GM23338 (cell line): ENCODE measurements at regions not wholly inside any gene's neighbourhood (a gene's known extent, or its start where the extent isn't known, plus 50 kb on each side); places are given as distances from the start of the nearest gene placed in this dataset.

Experiments used
- ATAC-seq: fragments of 200-7000 bp; cut with Tn5 transposase; 3 replicates; pipeline ENCODE4 v1.9.1; 2020
- DNase-seq: peaks from one replicate; pipeline ENCODE4 v3.0.0-alpha.2; 2015; ENCODE audit warnings: low spot score
- H2AFZ ChIP-seq: fragments of 200-600 bp; sonication (generic); 2 replicates; pipeline ENCODE4 v1.8.0; 2016; ENCODE audit warnings: antibody characterized with exemption, mild to moderate bottlenecking, moderate library complexity
- H3F3A ChIP-seq: fragments of 200-600 bp; sonication (generic); replicated peaks from 2 replicates; pipeline ENCODE4 v1.8.0; 2017; ENCODE audit warnings: antibody characterized with exemption, mixed run types, low read depth
- H3K27ac ChIP-seq: fragments of 200-600 bp; sonication (generic); 2 replicates; pipeline ENCODE4 v1.6.1; 2016; ENCODE audit warnings: low read depth
- H3K27me3 ChIP-seq: fragments of 200-600 bp; sonication (generic); 2 replicates; pipeline ENCODE4 v1.8.0; 2016; ENCODE audit warnings: mild to moderate bottlenecking, mixed run types, moderate library complexity; ENCODE audit not compliant: insufficient read depth
- H3K36me3 ChIP-seq: fragments of 200-600 bp; sonication (generic); 2 replicates; pipeline ENCODE4 v1.8.0; 2016; ENCODE audit warnings: mild to moderate bottlenecking; ENCODE audit not compliant: insufficient read depth
- H3K4me1 ChIP-seq: fragments of 200-600 bp; sonication (generic); 2 replicates; pipeline ENCODE4 v1.8.0; 2016; ENCODE audit warnings: mild to moderate bottlenecking, moderate library complexity; ENCODE audit not compliant: insufficient read depth
- H3K4me2 ChIP-seq: fragments of 200-600 bp; sonication (generic); 2 replicates; pipeline ENCODE4 v1.7.1; 2017; ENCODE audit warnings: mixed run types
- H3K4me3 ChIP-seq: fragments of 200-600 bp; sonication (generic); 2 replicates; pipeline ENCODE4 v1.6.1; 2016; ENCODE audit warnings: mixed run types
- H3K79me2 ChIP-seq: fragments of 200-600 bp; sonication (generic); replicated peaks from 2 replicates; pipeline ENCODE4 v1.8.0; 2017; ENCODE audit warnings: mild to moderate bottlenecking; ENCODE audit not compliant: insufficient read depth
- H3K9me2 ChIP-seq: fragments of 200-600 bp; sonication (generic); 2 replicates; pipeline ENCODE4 v1.8.0; 2017; ENCODE audit not compliant: insufficient read depth
- H4K20me1 ChIP-seq: fragments of 200-600 bp; sonication (generic); replicated peaks from 2 replicates; pipeline ENCODE4 v1.8.0; 2017; ENCODE audit warnings: mild to moderate bottlenecking; ENCODE audit not compliant: insufficient read depth
- H3K27ac Mint-ChIP-seq: 2 replicates; pipeline ENCODE4 v1.8.0; 2020; ENCODE audit warnings: inconsistent platforms, mild to moderate bottlenecking, moderate library complexity, mixed read lengths
- H3K27me3 Mint-ChIP-seq: 3 replicates; pipeline ENCODE4 v1.8.0; 2022; ENCODE audit warnings: low read depth, mild to moderate bottlenecking, moderate library complexity, mixed read lengths, inconsistent platforms; ENCODE audit not compliant: insufficient read depth, poor library complexity
- H3K36me3 Mint-ChIP-seq: 3 replicates; pipeline ENCODE4 v1.8.0; 2021; ENCODE audit warnings: low read depth, mild to moderate bottlenecking, inconsistent platforms, moderate library complexity, mixed read lengths
- H3K4me1 Mint-ChIP-seq: 3 replicates; pipeline ENCODE4 v1.8.0; 2020; ENCODE audit warnings: mild to moderate bottlenecking, inconsistent platforms, mixed read lengths
- H3K4me3 Mint-ChIP-seq: 3 replicates; pipeline ENCODE4 v1.8.0; 2021; ENCODE audit warnings: moderate library complexity, mild to moderate bottlenecking, inconsistent platforms, mixed read lengths
- H3K9me3 Mint-ChIP-seq: 3 replicates; pipeline ENCODE4 v1.8.0; 2020; ENCODE audit warnings: moderate library complexity, mild to moderate bottlenecking, inconsistent platforms, mixed read lengths
- CREB1 ChIP-seq: fragments of 250-450 bp; sonication (Bioruptor Pico); IDR thresholded peaks from 2 replicates; pipeline ENCODE4 v1.5.0; 2020; ENCODE audit warnings: low read depth, mild to moderate bottlenecking, moderate library complexity
- JUNB ChIP-seq: IDR thresholded peaks from one replicate; pipeline ENCODE4 v1.6.1; 2016; ENCODE audit warnings: antibody characterized with exemption; ENCODE audit not compliant: unreplicated experiment
- NANOG ChIP-seq: IDR thresholded peaks from 2 replicates; pipeline ENCODE4 v1.6.1; 2016; ENCODE audit warnings: antibody characterized with exemption, borderline replicate concordance
- POLR2AphosphoS5 ChIP-seq: IDR thresholded peaks from 2 replicates; pipeline ENCODE4 v1.6.1; 2016; ENCODE audit warnings: antibody characterized with exemption, low read depth
- STAT1 ChIP-seq: IDR thresholded peaks from one replicate; pipeline ENCODE4 v1.6.1; 2016; ENCODE audit warnings: antibody characterized with exemption; ENCODE audit not compliant: unreplicated experiment
- ZNF114 ChIP-seq: fragments of 250-450 bp; sonication (Bioruptor Pico); IDR thresholded peaks from 2 replicates; pipeline ENCODE4 v1.5.0; 2020; ENCODE audit warnings: mild to moderate bottlenecking, moderate library complexity
- ZNF331 ChIP-seq: fragments of 250-450 bp; sonication (Bioruptor Pico); IDR thresholded peaks from 2 replicates; pipeline ENCODE4 v1.5.0; 2020; ENCODE audit warnings: low read depth, mild to moderate bottlenecking, moderate library complexity
- TF ChIP-seq, protein P1 (sequence below): fragments of 250-450 bp; sonication (Bioruptor Pico); IDR thresholded peaks from 2 replicates; pipeline ENCODE4 v1.5.0; 2020; ENCODE audit warnings: mild to moderate bottlenecking, moderate library complexity
- TF ChIP-seq, protein P2 (sequence below), 2 experiments: fragments of 200-600 bp in 1 of 2; sonication (generic) in 1 of 2; conservative IDR thresholded peaks; 2 replicates each; pipeline versions ENCODE4 v1.5.1 to v1.6.1; 2016 to 2017; ENCODE audit warnings: antibody characterized with exemption in 2 of 2, low read depth in 2 of 2, mild to moderate bottlenecking in 2 of 2, moderate library complexity in 1 of 2
- TF ChIP-seq, protein P3 (sequence below): IDR thresholded peaks from one replicate; pipeline ENCODE4 v1.6.1; 2018; ENCODE audit warnings: antibody characterized with exemption; ENCODE audit not compliant: unreplicated experiment

DNA sequence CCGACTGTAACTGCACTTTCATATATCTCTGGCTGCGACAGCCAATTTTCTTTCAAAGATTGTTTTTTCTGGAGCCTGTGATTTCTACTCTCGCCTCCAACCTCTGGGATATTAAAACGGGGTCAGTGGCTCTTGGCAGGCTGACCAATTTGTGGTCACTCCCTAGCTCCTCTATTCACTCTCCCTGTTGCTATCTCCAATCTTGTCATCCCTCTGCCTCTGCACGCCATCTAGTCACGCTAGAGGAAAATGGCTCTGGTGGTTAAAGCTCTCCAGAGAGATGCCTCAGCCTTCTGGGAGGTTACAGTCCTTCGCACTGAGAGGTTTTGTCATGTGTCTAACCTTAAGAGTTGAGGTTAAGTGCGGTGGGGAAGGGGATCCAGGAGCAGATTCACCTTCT lies 59.8 kb upstream of the CISTR start (continued):
- TF ChIP-seq, protein P1, sequence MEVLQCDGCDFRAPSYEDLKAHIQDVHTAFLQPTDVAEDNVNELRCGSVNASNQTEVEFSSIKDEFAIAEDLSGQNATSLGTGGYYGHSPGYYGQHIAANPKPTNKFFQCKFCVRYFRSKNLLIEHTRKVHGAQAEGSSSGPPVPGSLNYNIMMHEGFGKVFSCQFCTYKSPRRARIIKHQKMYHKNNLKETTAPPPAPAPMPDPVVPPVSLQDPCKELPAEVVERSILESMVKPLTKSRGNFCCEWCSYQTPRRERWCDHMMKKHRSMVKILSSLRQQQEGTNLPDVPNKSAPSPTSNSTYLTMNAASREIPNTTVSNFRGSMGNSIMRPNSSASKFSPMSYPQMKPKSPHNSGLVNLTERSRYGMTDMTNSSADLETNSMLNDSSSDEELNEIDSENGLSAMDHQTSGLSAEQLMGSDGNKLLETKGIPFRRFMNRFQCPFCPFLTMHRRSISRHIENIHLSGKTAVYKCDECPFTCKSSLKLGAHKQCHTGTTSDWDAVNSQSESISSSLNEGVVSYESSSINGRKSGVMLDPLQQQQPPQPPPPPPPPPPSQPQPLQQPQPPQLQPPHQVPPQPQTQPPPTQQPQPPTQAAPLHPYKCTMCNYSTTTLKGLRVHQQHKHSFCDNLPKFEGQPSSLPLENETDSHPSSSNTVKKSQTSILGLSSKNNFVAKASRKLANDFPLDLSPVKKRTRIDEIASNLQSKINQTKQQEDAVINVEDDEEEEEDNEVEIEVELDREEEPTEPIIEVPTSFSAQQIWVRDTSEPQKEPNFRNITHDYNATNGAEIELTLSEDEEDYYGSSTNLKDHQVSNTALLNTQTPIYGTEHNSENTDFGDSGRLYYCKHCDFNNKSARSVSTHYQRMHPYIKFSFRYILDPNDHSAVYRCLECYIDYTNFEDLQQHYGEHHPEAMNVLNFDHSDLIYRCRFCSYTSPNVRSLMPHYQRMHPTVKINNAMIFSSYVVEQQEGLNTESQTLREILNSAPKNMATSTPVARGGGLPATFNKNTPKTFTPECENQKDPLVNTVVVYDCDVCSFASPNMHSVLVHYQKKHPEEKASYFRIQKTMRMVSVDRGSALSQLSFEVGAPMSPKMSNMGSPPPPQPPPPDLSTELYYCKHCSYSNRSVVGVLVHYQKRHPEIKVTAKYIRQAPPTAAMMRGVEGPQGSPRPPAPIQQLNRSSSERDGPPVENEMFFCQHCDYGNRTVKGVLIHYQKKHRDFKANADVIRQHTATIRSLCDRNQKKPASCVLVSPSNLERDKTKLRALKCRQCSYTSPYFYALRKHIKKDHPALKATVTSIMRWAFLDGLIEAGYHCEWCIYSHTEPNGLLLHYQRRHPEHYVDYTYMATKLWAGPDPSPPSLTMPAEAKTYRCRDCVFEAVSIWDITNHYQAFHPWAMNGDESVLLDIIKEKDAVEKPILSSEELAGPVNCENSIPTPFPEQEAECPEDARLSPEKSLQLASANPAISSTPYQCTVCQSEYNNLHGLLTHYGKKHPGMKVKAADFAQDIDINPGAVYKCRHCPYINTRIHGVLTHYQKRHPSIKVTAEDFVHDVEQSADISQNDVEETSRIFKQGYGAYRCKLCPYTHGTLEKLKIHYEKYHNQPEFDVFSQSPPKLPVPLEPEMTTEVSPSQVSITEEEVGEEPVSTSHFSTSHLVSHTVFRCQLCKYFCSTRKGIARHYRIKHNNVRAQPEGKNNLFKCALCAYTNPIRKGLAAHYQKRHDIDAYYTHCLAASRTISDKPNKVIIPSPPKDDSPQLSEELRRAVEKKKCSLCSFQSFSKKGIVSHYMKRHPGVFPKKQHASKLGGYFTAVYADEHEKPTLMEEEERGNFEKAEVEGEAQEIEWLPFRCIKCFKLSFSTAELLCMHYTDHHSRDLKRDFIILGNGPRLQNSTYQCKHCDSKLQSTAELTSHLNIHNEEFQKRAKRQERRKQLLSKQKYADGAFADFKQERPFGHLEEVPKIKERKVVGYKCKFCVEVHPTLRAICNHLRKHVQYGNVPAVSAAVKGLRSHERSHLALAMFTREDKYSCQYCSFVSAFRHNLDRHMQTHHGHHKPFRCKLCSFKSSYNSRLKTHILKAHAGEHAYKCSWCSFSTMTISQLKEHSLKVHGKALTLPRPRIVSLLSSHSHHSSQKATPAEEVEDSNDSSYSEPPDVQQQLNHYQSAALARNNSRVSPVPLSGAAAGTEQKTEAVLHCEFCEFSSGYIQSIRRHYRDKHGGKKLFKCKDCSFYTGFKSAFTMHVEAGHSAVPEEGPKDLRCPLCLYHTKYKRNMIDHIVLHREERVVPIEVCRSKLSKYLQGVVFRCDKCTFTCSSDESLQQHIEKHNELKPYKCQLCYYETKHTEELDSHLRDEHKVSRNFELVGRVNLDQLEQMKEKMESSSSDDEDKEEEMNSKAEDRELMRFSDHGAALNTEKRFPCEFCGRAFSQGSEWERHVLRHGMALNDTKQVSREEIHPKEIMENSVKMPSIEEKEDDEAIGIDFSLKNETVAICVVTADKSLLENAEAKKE = no peak
- TF ChIP-seq JUNB (no peak), ZNF114 (CRISPR knock-in tag) (no peak), NANOG (no peak), CREB1 (CRISPR knock-in tag) (no peak), ZNF331 (no peak)

GRCh38 chr12:53816360-53817020 lies 64.7 kb upstream of the CISTR start:
- no peaks in the 10 kb centered on the region for H3K36me3 Mint-ChIP-seq
- no peaks in the 10 kb centered on the region for H3K36me3 ChIP-seq
- ATAC-seq (no peak), DNase-seq (no peak)
- H3K4me1 Mint-ChIP-seq = no peaks in the 10 kb centered on the region; the same call in 2 of the 3 replicates
- H3K4me1 ChIP-seq = no peaks in the 10 kb centered on the region
- no peaks in the 10 kb centered on the region for H4K20me1 ChIP-seq
- no peaks in the 10 kb centered on the region for H3K9me2 ChIP-seq
- no peak overlapping the region for H2AFZ ChIP-seq
- H3K4me3 ChIP-seq = no peak overlapping the region
- peaks cover 13% of the 10 kb centered on the region for H3K27me3 ChIP-seq
- no peak overlapping the region for H3K27ac Mint-ChIP-seq
- H3K4me2 ChIP-seq = no peak overlapping the region
- peaks cover 8% of the 10 kb centered on the region for H3K27me3 Mint-ChIP-seq
- H3K79me2 ChIP-seq = no peaks in the 10 kb centered on the region
- no peak overlapping the region for H3K4me3 Mint-ChIP-seq
- no peaks in the 10 kb centered on the region for H3F3A ChIP-seq
- no peak overlapping the region for H3K27ac ChIP-seq
- H3K9me3 Mint-ChIP-seq = no peaks in the 10 kb centered on the region; the same call in 2 of the 3 replicates
- TF ChIP-seq, protein P2, sequence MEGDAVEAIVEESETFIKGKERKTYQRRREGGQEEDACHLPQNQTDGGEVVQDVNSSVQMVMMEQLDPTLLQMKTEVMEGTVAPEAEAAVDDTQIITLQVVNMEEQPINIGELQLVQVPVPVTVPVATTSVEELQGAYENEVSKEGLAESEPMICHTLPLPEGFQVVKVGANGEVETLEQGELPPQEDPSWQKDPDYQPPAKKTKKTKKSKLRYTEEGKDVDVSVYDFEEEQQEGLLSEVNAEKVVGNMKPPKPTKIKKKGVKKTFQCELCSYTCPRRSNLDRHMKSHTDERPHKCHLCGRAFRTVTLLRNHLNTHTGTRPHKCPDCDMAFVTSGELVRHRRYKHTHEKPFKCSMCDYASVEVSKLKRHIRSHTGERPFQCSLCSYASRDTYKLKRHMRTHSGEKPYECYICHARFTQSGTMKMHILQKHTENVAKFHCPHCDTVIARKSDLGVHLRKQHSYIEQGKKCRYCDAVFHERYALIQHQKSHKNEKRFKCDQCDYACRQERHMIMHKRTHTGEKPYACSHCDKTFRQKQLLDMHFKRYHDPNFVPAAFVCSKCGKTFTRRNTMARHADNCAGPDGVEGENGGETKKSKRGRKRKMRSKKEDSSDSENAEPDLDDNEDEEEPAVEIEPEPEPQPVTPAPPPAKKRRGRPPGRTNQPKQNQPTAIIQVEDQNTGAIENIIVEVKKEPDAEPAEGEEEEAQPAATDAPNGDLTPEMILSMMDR (conservative IDR thresholded peaks at IDR 0.05; ENCODE audit: low read depth in 2 of 2) = no peak
- TF ChIP-seq CREB1 (CRISPR knock-in tag) (no peak), STAT1 (no peak), JUNB (no peak), POLR2AphosphoS5 (no peak), ZNF114 (CRISPR knock-in tag) (no peak)
- TF ChIP-seq, protein P3, sequence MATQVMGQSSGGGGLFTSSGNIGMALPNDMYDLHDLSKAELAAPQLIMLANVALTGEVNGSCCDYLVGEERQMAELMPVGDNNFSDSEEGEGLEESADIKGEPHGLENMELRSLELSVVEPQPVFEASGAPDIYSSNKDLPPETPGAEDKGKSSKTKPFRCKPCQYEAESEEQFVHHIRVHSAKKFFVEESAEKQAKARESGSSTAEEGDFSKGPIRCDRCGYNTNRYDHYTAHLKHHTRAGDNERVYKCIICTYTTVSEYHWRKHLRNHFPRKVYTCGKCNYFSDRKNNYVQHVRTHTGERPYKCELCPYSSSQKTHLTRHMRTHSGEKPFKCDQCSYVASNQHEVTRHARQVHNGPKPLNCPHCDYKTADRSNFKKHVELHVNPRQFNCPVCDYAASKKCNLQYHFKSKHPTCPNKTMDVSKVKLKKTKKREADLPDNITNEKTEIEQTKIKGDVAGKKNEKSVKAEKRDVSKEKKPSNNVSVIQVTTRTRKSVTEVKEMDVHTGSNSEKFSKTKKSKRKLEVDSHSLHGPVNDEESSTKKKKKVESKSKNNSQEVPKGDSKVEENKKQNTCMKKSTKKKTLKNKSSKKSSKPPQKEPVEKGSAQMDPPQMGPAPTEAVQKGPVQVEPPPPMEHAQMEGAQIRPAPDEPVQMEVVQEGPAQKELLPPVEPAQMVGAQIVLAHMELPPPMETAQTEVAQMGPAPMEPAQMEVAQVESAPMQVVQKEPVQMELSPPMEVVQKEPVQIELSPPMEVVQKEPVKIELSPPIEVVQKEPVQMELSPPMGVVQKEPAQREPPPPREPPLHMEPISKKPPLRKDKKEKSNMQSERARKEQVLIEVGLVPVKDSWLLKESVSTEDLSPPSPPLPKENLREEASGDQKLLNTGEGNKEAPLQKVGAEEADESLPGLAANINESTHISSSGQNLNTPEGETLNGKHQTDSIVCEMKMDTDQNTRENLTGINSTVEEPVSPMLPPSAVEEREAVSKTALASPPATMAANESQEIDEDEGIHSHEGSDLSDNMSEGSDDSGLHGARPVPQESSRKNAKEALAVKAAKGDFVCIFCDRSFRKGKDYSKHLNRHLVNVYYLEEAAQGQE = no peak
